DND-41 (cell line): ENCODE measurements at regions not wholly inside any gene's neighbourhood (a gene's known extent, or its start where the extent isn't known, plus 50 kb on each side); places are given as distances from the start of the nearest gene placed in this dataset.

Experiments used
- ATAC-seq: fragments of 200-7000 bp; cut with Tn5 transposase; 3 replicates; pipeline ENCODE4 v1.9.1; 2021; ENCODE audit warnings: low read depth; ENCODE audit not compliant: insufficient read depth
- DNase-seq: peaks from one replicate; pipeline ENCODE4 v3.0.0-alpha.2; 2020
- H2AFZ ChIP-seq: 2 replicates; pipeline ENCODE4 v1.6.0; 2012; ENCODE audit warnings: low read depth, low read length
- H3K27ac ChIP-seq: 2 replicates; pipeline ENCODE4 v1.5.1; 2012; ENCODE audit warnings: low read length, inconsistent platforms
- H3K27me3 ChIP-seq: fragments of 200-600 bp; sonication (generic); 2 replicates; pipeline ENCODE4 v1.6.0; 2012; ENCODE audit warnings: low read length, mild to moderate bottlenecking, inconsistent platforms; ENCODE audit not compliant: insufficient read depth, poor library complexity
- H3K36me3 ChIP-seq: 2 replicates; pipeline ENCODE4 v1.5.1; 2012; ENCODE audit warnings: low read length, inconsistent platforms; ENCODE audit not compliant: insufficient read depth
- H3K4me1 ChIP-seq: 2 replicates; pipeline ENCODE4 v1.5.1; 2012; ENCODE audit warnings: mild to moderate bottlenecking, low read length; ENCODE audit not compliant: insufficient read depth
- H3K4me2 ChIP-seq: 2 replicates; pipeline ENCODE4 v1.6.0; 2012; ENCODE audit warnings: mild to moderate bottlenecking, moderate library complexity, low read length, inconsistent platforms; ENCODE audit not compliant: insufficient read depth
- H3K4me3 ChIP-seq, 2 experiments: fragments of 200-600 bp in 1 of 2; shearing (Covaris generic) in 1 of 2; 2 replicates each; pipeline ENCODE4 v1.5.1; 2012 to 2016; ENCODE audit warnings: inconsistent platforms in 2 of 2, low read length in 2 of 2, mild to moderate bottlenecking in 2 of 2, low read depth in 1 of 2, moderate library complexity in 1 of 2
- H3K79me2 ChIP-seq: 2 replicates; pipeline ENCODE4 v1.6.0; 2012; ENCODE audit warnings: low read length, inconsistent platforms; ENCODE audit not compliant: insufficient read depth
- H3K9ac ChIP-seq: 2 replicates; pipeline ENCODE4 v1.6.0; 2012; ENCODE audit warnings: low read depth, mild to moderate bottlenecking, inconsistent platforms, low read length, moderate library complexity
- H3K9me3 ChIP-seq: 2 replicates; pipeline ENCODE4 v1.5.1; 2012; ENCODE audit warnings: low read length, moderate library complexity, mild to moderate bottlenecking, inconsistent platforms; ENCODE audit not compliant: insufficient read depth, severe bottlenecking
- H4K20me1 ChIP-seq: 2 replicates; pipeline ENCODE4 v1.6.0; 2012; ENCODE audit warnings: low read length; ENCODE audit not compliant: insufficient read depth
- EZH2 ChIP-seq: IDR thresholded peaks from 3 replicates; pipeline ENCODE4 v1.6.1; 2012; ENCODE audit warnings: borderline replicate concordance, low read depth, mild to moderate bottlenecking, moderate library complexity, low read length, inconsistent platforms; ENCODE audit not compliant: severe bottlenecking
- TF ChIP-seq, protein P1 (sequence below): IDR thresholded peaks from 2 replicates; pipeline ENCODE4 v1.5.1; 2012; ENCODE audit warnings: borderline replicate concordance, low read length, moderate library complexity, mild to moderate bottlenecking; ENCODE audit not compliant: poor library complexity, severe bottlenecking; ENCODE audit errors: extremely low read depth

DNA sequence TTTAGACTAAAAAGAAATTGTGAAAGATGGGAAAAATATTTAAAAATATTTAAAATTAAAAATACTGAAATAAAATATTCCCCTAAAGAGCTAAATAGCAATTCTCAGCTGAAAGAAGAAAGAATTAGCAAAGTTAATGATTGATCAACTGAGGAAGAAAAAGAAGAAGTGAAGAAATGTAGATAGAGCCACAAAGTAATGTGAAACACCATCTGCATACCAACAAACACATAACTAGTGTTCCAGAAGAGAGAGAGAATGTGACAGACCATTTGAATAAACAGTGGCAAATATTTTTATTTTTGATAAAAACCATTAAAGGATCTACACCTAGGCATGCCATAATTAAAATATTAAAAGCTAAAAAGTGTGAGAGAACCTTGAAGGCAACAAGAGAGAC lies 784.5 kb upstream of the ZWINT start:
- Histone ChIP-seq H3K4me2 (no peak overlapping the region), H3K9ac (no peak overlapping the region), H3K36me3 (no peaks in the 10 kb centered on the region), H3K9me3 (peaks cover 4% of the 10 kb centered on the region), H3K4me1 (no peaks in the 10 kb centered on the region), H2AFZ (no peak overlapping the region), H3K4me3 (no peak overlapping the region), H4K20me1 (no peaks in the 10 kb centered on the region), H3K79me2 (no peaks in the 10 kb centered on the region), H3K27me3 (no peaks in the 10 kb centered on the region), H3K27ac (no peak overlapping the region)
- DNase-seq = no peak
- TF ChIP-seq, protein P1, sequence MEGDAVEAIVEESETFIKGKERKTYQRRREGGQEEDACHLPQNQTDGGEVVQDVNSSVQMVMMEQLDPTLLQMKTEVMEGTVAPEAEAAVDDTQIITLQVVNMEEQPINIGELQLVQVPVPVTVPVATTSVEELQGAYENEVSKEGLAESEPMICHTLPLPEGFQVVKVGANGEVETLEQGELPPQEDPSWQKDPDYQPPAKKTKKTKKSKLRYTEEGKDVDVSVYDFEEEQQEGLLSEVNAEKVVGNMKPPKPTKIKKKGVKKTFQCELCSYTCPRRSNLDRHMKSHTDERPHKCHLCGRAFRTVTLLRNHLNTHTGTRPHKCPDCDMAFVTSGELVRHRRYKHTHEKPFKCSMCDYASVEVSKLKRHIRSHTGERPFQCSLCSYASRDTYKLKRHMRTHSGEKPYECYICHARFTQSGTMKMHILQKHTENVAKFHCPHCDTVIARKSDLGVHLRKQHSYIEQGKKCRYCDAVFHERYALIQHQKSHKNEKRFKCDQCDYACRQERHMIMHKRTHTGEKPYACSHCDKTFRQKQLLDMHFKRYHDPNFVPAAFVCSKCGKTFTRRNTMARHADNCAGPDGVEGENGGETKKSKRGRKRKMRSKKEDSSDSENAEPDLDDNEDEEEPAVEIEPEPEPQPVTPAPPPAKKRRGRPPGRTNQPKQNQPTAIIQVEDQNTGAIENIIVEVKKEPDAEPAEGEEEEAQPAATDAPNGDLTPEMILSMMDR = no peak
- TF ChIP-seq EZH2 = no peak
- no peak for ATAC-seq

DNA sequence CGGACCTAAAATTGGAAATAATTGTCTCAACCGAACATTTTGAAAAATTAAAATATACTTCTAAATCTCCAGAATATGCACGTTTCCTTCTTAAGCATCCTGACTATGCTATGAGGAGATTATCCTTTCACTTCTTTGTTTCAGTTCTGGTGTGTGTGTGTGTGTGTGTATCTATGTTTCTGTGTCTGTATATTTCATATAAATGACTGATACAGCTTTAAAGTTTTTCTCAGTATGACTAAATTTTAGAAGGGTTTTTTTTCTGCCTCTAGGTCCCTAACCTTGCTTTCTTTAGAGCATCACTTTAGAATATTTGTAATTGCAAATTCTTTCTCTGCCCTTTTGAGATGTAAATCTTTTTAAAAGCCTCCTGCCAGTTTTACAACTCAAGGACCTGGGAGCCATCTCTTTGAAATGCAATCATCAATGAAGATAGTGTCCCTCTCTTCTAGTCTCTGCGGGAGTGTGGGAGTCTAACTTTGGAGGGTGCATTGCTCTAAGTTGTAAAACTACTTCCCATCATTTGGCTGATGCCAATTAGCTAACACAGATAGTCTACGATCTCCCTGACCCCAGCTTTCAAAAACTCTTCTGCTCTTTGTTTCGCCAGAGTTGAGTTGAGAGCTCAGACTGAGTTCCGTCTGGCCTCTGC lies 782.0 kb upstream of the ZWINT start:
- Histone ChIP-seq H3K9me3 (no peaks in the 10 kb centered on the region), H3K27me3 (no peaks in the 10 kb centered on the region), H3K36me3 (no peaks in the 10 kb centered on the region), H2AFZ (no peak overlapping the region), H3K4me1 (no peaks in the 10 kb centered on the region), H3K79me2 (no peaks in the 10 kb centered on the region), H3K27ac (no peak overlapping the region), H3K4me2 (no peak overlapping the region), H3K9ac (no peak overlapping the region), H3K4me3 (no peak overlapping the region), H4K20me1 (no peaks in the 10 kb centered on the region)
- ATAC-seq = no peak
- TF ChIP-seq EZH2 = no peak
- TF ChIP-seq, protein P1 = no peak
- DNase-seq = no peak

DNA sequence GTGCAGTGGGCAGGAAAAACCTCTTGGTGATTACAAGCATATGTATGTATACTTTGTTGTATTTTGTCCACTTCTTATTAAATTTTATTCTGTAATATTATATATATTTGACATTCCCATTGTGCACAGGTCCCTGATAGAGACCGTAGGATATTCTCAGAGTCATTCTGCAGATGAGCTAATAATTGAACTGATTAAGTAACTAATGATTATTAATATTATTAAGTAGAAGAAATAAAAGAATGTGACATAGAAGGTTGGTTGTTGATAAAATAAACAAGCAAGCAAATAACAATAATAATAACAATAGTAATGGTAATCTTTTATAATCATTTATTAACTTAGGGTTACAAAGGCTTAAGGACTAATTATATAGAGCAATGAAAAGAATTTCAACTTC lies 780.6 kb upstream of the ZWINT start:
- Histone ChIP-seq H3K4me3 (no peak overlapping the region), H2AFZ (no peak overlapping the region), H4K20me1 (no peaks in the 10 kb centered on the region), H3K79me2 (no peaks in the 10 kb centered on the region), H3K36me3 (no peaks in the 10 kb centered on the region), H3K4me1 (no peaks in the 10 kb centered on the region), H3K9ac (no peak overlapping the region), H3K27ac (no peak overlapping the region), H3K9me3 (no peaks in the 10 kb centered on the region), H3K27me3 (no peaks in the 10 kb centered on the region), H3K4me2 (no peak overlapping the region)
- TF ChIP-seq EZH2 = no peak
- TF ChIP-seq, protein P1 = no peak
- DNase-seq (no peak), ATAC-seq (no peak)

DNA sequence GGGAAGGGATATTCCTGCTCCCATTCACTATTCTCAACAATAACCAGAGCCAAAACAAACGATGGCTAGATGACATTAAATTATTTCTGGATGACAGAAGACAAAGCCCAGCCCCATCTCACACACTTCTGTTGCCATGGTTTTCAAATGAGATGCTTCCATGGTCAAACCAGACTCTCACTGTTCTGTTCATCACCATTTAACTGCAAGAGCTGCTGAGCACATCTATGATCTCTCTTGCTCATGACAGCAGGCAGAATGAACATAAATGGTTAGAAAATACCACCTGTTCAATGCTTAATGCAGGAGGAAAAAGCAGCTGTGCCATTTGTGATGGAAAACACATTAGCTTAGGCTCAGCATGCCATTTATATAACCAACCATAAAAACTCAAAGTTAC lies 758.6 kb upstream of the ZWINT start:
- H2AFZ ChIP-seq = no peak overlapping the region

More for the DNA sequence above, 758.6 kb upstream of the ZWINT start:
- no peak for DNase-seq
- Histone ChIP-seq H3K79me2 (no peaks in the 10 kb centered on the region), H3K9ac (no peak overlapping the region), H3K36me3 (no peaks in the 10 kb centered on the region), H4K20me1 (no peaks in the 10 kb centered on the region), H3K27ac (no peak overlapping the region), H3K9me3 (no peaks in the 10 kb centered on the region), H3K4me2 (no peak overlapping the region), H3K27me3 (no peaks in the 10 kb centered on the region), H3K4me3 (no peak overlapping the region), H3K4me1 (no peaks in the 10 kb centered on the region)
- TF ChIP-seq, protein P1 = no peak
- no peak for TF ChIP-seq EZH2
- ATAC-seq = no peak
